ENCODE measurements at regions not wholly inside any gene's neighbourhood (a gene's known extent, or its start where the extent isn't known, plus 50 kb on each side); places are given as distances from the start of the nearest gene placed in this dataset.

DNA sequence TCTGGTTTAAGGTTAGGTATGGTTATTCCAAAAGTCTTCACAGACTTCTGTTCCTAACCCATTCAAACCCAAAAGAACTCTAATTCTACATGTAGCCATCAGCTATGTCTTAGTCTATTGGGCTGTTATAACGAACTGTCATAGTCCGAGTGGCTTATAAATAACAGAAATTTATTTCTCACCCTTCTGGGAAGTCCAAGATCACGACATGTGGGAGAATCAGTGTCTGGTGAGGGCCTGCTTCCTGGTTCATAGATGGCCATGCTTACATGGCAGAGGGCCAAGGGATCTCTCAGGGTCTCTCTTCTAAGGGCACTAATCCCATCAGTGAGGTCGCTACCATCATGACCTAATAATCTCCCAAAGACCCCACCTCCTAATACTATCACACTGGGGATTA, 103.0 kb upstream of the PPP2R5A start:
- TF ChIP-seq CTCF (IDR thresholded peaks at IDR 0.05; ENCODE audit: extremely low read depth in 1 of 2, insufficient read depth in 1 of 2, low read depth in 1 of 2, low read length in 2 of 2) (no peak), POLR2A (IDR thresholded peaks at IDR 0.05; ENCODE audit: low read depth, low read length) (no peak), MYC (IDR thresholded peaks at IDR 0.05; ENCODE audit: low read depth, low read length) (no peak), FOS (IDR thresholded peaks at IDR 0.05; ENCODE audit: borderline replicate concordance, insufficient read depth, low read length) (no peak), POLR2AphosphoS5 (IDR thresholded peaks at IDR 0.05; ENCODE audit: insufficient read depth, low read depth, low read length) (no peak), MAX (IDR thresholded peaks at IDR 0.05; ENCODE audit: insufficient read depth, insufficient read length) (no peak), EZH2 (IDR thresholded peaks at IDR 0.05; ENCODE audit: borderline replicate concordance, low read depth, low read length, severe bottlenecking) (no peak), JUN (IDR thresholded peaks at IDR 0.05; ENCODE audit: borderline replicate concordance, insufficient read depth, insufficient read length, low read depth) (no peak), GATA2 (IDR thresholded peaks at IDR 0.05; ENCODE audit: insufficient read depth, insufficient read length, low read depth, low read length) (no peak)
